ENCODE measurements at regions not wholly inside any gene's neighbourhood (a gene's known extent, or its start where the extent isn't known, plus 50 kb on each side); places are given as distances from the start of the nearest gene placed in this dataset.

DNA sequence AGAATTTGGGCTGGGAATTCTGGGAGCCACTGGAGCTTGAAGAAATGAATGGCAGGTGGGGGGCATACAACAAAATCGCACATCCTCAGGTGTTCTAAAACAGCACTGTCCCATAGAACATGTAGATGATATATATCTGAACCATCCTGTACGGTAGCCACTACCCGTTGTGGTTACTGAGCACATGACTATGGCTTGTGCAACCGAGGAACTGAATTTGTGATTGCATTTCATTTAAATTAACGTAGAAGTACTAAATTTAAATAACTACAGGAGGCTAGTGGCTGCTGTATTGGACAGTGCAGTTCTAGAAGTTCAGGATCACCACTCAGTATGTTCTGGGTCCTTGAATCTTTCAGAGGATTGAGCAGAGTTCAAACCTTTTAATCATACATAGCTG lies 172.4 kb downstream of the PHETA1 start:
- Mint-ChIP-seq H3K4me1 (ENCODE audit: low read depth, unreplicated experiment) (no peaks in the 10 kb centered on the region), H3K27me3 (ENCODE audit: low read depth, unreplicated experiment) (peaks cover 39% of the 10 kb centered on the region), H3K36me3 (ENCODE audit: low read depth, unreplicated experiment) (no peaks in the 10 kb centered on the region), H3K27ac (ENCODE audit: unreplicated experiment) (no peak overlapping the region), H3K9me3 (ENCODE audit: unreplicated experiment) (no peaks in the 10 kb centered on the region), H3K4me3 (ENCODE audit: unreplicated experiment) (no peak overlapping the region)
- TF ChIP-seq EZH2 (IDR thresholded peaks at IDR 0.05; ENCODE audit: insufficient read depth, low read length) (no peak), CTCF (IDR thresholded peaks at IDR 0.05; ENCODE audit: insufficient read depth, low read depth, low read length) (no peak)
- no peak overlapping the region for H3K4me2 ChIP-seq (ENCODE audit: low read length)
- no peak overlapping the region for H3K4me3 ChIP-seq (ENCODE audit: insufficient read depth, low read depth, low read length)
- no peak overlapping the region for H2AFZ ChIP-seq (ENCODE audit: low read depth, low read length)
- H3K4me1 ChIP-seq (ENCODE audit: insufficient read depth, low read length): no peaks in the 10 kb centered on the region
- no peaks in the 10 kb centered on the region for H4K20me1 ChIP-seq (ENCODE audit: insufficient read depth, low read length)
- H3K36me3 ChIP-seq (ENCODE audit: insufficient read depth, low read length): no peaks in the 10 kb centered on the region
- H3K9me3 ChIP-seq (ENCODE audit: insufficient read depth, low read depth, low read length): no peaks in the 10 kb centered on the region
- no peak overlapping the region for H3K9ac ChIP-seq (ENCODE audit: low read length)
- H3K27ac ChIP-seq (ENCODE audit: low read depth, low read length): no peak overlapping the region
- FAIRE-seq (no peak), DNase-seq (ENCODE audit: low read depth) (no peak)
- H3K27me3 ChIP-seq (ENCODE audit: insufficient read depth, low read length): peaks cover 23% of the 10 kb centered on the region
- H3K79me2 ChIP-seq (ENCODE audit: insufficient read depth, low read length): no peaks in the 10 kb centered on the region

- Histone ChIP-seq H3K4me1 (ENCODE audit: insufficient read depth, low read length) (no peaks in the 10 kb centered on the region), H4K20me1 (ENCODE audit: insufficient read depth, low read length) (no peaks in the 10 kb centered on the region), H3K79me2 (ENCODE audit: insufficient read depth, low read length) (no peaks in the 10 kb centered on the region), H3K9me3 (ENCODE audit: insufficient read depth, low read depth, low read length) (no peaks in the 10 kb centered on the region), H3K36me3 (ENCODE audit: insufficient read depth, low read length) (no peaks in the 10 kb centered on the region), H3K27me3 (ENCODE audit: insufficient read depth, low read length) (peaks cover 23% of the 10 kb centered on the region), H3K27ac (ENCODE audit: low read depth, low read length) (no peak overlapping the region), H3K9ac (ENCODE audit: low read length) (no peak overlapping the region), H3K4me3 (ENCODE audit: insufficient read depth, low read depth, low read length) (no peak overlapping the region), H3K4me2 (ENCODE audit: low read length) (no peak overlapping the region), H2AFZ (ENCODE audit: low read depth, low read length) (no peak overlapping the region)
- H3K9me3 Mint-ChIP-seq (ENCODE audit: unreplicated experiment): no peaks in the 10 kb centered on the region
- H3K27ac Mint-ChIP-seq (ENCODE audit: unreplicated experiment): no peak overlapping the region
- DNase-seq (ENCODE audit: low read depth) (no peak), FAIRE-seq (no peak)
- H3K4me3 Mint-ChIP-seq (ENCODE audit: unreplicated experiment): no peak overlapping the region
- no peaks in the 10 kb centered on the region for H3K4me1 Mint-ChIP-seq (ENCODE audit: low read depth, unreplicated experiment)
- peaks cover 37% of the 10 kb centered on the region for H3K27me3 Mint-ChIP-seq (ENCODE audit: low read depth, unreplicated experiment)
- TF ChIP-seq EZH2 (IDR thresholded peaks at IDR 0.05; ENCODE audit: insufficient read depth, low read length) (no peak), CTCF (IDR thresholded peaks at IDR 0.05; ENCODE audit: insufficient read depth, low read depth, low read length) (no peak)
- H3K36me3 Mint-ChIP-seq (ENCODE audit: low read depth, unreplicated experiment): no peaks in the 10 kb centered on the region
Observed at GRCh38 chr12:111195316-111195715, 173.6 kb downstream of the PHETA1 start.

DNA sequence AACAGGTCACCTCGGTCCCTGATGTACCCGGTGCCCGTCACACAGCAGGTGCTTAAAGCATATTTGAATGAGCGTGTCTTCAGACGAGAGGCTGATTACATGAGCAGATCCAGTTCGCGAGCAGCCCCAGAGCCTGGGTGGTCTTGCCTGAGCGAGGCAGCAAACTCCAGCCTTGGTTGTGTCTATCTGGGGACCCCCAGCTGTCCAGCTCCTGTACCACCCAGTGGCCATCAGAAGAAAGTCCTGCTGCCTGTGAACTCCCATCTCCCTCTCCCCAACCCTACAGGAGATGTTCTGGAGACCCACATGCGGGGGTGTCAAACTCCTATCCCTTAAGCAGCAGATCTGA lies 174.2 kb downstream of the PHETA1 start:
- Mint-ChIP-seq H3K9me3 (ENCODE audit: unreplicated experiment) (peaks cover 2% of the 10 kb centered on the region), H3K36me3 (ENCODE audit: low read depth, unreplicated experiment) (no peaks in the 10 kb centered on the region), H3K27ac (ENCODE audit: unreplicated experiment) (no peak overlapping the region), H3K4me1 (ENCODE audit: low read depth, unreplicated experiment) (no peaks in the 10 kb centered on the region), H3K27me3 (ENCODE audit: low read depth, unreplicated experiment) (peaks cover 37% of the 10 kb centered on the region), H3K4me3 (ENCODE audit: unreplicated experiment) (no peak overlapping the region)
- H4K20me1 ChIP-seq (ENCODE audit: insufficient read depth, low read length): no peaks in the 10 kb centered on the region
- no peak overlapping the region for H3K4me2 ChIP-seq (ENCODE audit: low read length)
- H3K27me3 ChIP-seq (ENCODE audit: insufficient read depth, low read length): peaks cover 27% of the 10 kb centered on the region
- H3K9me3 ChIP-seq (ENCODE audit: insufficient read depth, low read depth, low read length): no peaks in the 10 kb centered on the region
- H3K27ac ChIP-seq (ENCODE audit: low read depth, low read length): no peak overlapping the region
- no peaks in the 10 kb centered on the region for H3K79me2 ChIP-seq (ENCODE audit: insufficient read depth, low read length)
- no peak overlapping the region for H3K4me3 ChIP-seq (ENCODE audit: insufficient read depth, low read depth, low read length)
- FAIRE-seq (no peak), DNase-seq (ENCODE audit: low read depth) (no peak)
- H3K9ac ChIP-seq (ENCODE audit: low read length): no peak overlapping the region
- no peaks in the 10 kb centered on the region for H3K36me3 ChIP-seq (ENCODE audit: insufficient read depth, low read length)
- H3K4me1 ChIP-seq (ENCODE audit: insufficient read depth, low read length): no peaks in the 10 kb centered on the region
- no peak overlapping the region for H2AFZ ChIP-seq (ENCODE audit: low read depth, low read length)
- TF ChIP-seq CTCF (IDR thresholded peaks at IDR 0.05; ENCODE audit: insufficient read depth, low read depth, low read length) (no peak), EZH2 (IDR thresholded peaks at IDR 0.05; ENCODE audit: insufficient read depth, low read length) (no peak)
